LoVo (cell line): ENCODE measurements at regions not wholly inside any gene's neighbourhood (a gene's known extent, or its start where the extent isn't known, plus 50 kb on each side); places are given as distances from the start of the nearest gene placed in this dataset.

Source experiments
- DNase-seq: peaks from one replicate; pipeline ENCODE4 v3.0.0-alpha.2; 2016; ENCODE audit warnings: low spot score

GRCh38 chr12:27907766-27908165 lies 64.8 kb downstream of the PTHLH start:
- no peak for DNase-seq

- DNase-seq: peak; percentile 34
Measured at GRCh38 chr12:27906658-27907473, 65.7 kb downstream of the PTHLH start.

- peak; percentile 10 for DNase-seq
Measured at GRCh38 chr12:27906127-27906500, 66.4 kb downstream of the PTHLH start.

GRCh38 chr12:27905285-27906126 lies 67.0 kb downstream of the PTHLH start:
- DNase-seq: no peak

- DNase-seq: no peak
Measured at GRCh38 chr12:27902651-27903050, 69.9 kb downstream of the PTHLH start.

GRCh38 chr12:27901959-27902358 lies 70.6 kb downstream of the PTHLH start:
- DNase-seq: no peak

- no peak for DNase-seq
Measured at GRCh38 chr12:27900920-27901879, 71.3 kb downstream of the PTHLH start.

- no peak for DNase-seq
Measured at GRCh38 chr12:27899151-27899661, 73.3 kb downstream of the PTHLH start.

- no peak for DNase-seq
Measured at GRCh38 chr12:27898022-27898421, 74.5 kb downstream of the PTHLH start.

GRCh38 chr12:27896419-27896990 lies 76.0 kb downstream of the PTHLH start:
- DNase-seq: no peak

GRCh38 chr12:27894309-27894708 lies 78.2 kb downstream of the PTHLH start:
- DNase-seq: no peak

- no peak for DNase-seq
Measured at GRCh38 chr12:27879708-27880107, 92.8 kb downstream of the PTHLH start.

- DNase-seq: no peak
Measured at GRCh38 chr12:27875677-27876076, 95.6 kb upstream of the MANSC4 start.

GRCh38 chr12:27873010-27873409 lies 93.0 kb upstream of the MANSC4 start:
- no peak for DNase-seq

- DNase-seq: no peak
Measured at GRCh38 chr12:27871946-27872345, 91.9 kb upstream of the MANSC4 start.

- peak; percentile 27 for DNase-seq
Measured at GRCh38 chr12:27870939-27871338, 90.9 kb upstream of the MANSC4 start.

- DNase-seq: no peak
Measured at GRCh38 chr12:27869567-27869966, 89.5 kb upstream of the MANSC4 start.

GRCh38 chr12:27868139-27868538 lies 88.1 kb upstream of the MANSC4 start:
- no peak for DNase-seq

GRCh38 chr12:27866373-27867101 lies 86.5 kb upstream of the MANSC4 start:
- DNase-seq: no peak

- DNase-seq: no peak
Measured at GRCh38 chr12:27865421-27865820, 85.4 kb upstream of the MANSC4 start.

GRCh38 chr12:27864521-27864920 lies 84.5 kb upstream of the MANSC4 start:
- no peak for DNase-seq
